Glomerular endothelial cell (primary cell): ENCODE measurements at regions not wholly inside any gene's neighbourhood (a gene's known extent, or its start where the extent isn't known, plus 50 kb on each side); places are given as distances from the start of the nearest gene placed in this dataset.

Source experiments
- DNase-seq: peaks from one replicate; pipeline ENCODE4 v3.0.0-alpha.2; 2011; ENCODE audit warnings: low read depth, low spot score; ENCODE audit errors: extremely low read depth

DNA sequence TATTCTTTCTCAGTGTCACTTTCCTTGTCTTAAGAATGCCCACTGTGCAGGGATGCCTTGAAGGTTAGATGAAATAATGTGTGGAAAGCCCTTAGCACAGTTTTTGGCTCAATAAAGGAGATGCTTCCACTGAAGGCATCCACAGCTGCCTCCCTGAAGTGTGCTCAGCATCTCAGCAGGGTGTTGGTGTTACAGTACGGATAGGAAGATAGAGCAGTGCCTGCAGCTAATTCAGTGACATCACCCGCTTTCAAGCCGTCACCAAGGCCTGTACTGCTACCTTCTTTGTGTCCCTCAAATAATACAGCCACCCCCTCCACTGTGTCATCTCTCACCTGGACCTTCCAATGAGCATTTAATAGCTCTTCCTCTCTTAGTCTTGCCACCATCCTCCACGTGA, 59.0 kb downstream of the NDUFS5 start:
- DNase-seq = no peak

DNA sequence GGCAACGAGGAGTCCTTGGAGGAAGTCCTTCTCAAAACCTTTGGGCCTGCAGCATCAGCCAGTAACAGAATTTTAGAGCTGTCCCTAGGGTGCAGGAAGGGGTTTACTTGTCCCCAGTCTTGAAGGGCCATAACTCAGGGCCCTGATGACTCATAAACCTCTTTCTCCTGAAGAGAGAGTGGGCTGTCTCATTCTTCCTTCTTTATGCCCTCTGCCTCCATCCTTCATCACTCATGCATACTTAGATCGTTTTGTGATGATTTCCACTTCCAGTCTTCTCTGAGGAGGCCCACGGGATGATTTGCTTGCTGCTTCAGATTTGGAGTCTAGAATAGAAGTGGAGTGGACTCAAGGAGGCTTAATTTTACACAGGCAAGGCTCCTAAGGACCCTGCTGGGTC, 60.2 kb downstream of the NDUFS5 start:
- no peak for DNase-seq

DNA sequence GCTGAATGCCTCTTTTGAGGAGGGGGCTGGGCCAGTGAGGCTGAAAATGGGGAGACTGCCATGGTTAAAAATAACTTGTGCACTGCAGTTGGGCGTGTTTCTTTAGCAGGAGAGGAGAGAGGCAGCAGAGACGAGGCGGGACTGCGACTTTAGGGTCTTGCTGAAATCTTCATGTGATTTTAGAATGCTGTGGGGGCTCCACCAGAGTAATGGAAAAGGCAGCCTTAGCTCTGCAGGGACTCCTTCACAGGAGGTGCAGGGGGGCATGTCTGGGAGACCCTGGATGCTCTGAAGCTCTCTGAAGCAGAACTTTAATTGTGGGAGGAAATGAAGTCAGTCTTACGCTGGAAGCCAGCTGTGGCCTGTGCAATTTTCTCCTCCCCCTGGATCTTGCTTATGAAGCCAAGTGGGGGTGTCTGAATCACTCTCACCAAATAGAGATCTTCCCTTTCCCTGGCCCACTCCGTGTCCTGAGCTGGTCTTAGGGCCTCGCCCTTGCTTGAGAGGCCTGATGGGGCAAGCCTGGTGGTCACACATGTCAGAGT, 60.8 kb downstream of the NDUFS5 start:
- DNase-seq = no peak

DNA sequence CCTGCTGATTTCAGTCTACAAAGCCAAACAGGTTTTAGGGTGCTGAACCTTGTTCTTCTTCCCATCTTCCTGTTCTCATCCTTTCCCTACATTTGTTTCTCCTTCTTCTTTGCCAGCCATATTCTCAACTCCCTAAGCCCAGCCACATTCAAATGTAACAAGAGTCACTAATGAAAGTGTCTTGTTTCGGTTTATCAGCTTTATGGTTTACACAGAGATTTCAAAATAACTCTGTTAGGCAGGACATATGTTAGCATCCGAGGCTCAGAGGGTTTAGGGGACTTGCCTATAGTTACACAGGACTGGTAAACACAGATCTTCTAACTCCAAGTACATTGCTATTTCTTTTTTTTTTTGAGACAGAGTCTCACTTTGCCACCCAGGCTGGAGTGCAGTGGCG, 61.3 kb downstream of the NDUFS5 start:
- DNase-seq = no peak

DNA sequence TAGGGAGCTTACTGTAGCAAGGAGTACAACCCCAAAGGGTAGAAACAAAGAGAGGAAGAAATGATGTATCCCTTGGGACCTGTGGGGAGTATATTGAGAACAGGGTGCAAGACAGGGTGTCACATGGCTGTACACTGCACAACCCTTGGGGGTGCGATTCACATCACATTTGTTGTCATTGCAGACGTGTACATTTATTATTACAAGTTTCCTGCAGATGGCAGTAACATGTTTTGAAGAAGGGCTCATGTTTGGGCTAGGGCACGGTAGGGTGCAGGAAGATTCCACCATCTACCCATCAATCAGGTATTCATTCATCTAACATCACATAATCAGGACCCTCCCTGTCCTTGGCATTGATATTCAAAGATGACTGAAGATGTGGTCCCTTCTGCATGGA, 62.5 kb downstream of the NDUFS5 start:
- no peak for DNase-seq

DNA sequence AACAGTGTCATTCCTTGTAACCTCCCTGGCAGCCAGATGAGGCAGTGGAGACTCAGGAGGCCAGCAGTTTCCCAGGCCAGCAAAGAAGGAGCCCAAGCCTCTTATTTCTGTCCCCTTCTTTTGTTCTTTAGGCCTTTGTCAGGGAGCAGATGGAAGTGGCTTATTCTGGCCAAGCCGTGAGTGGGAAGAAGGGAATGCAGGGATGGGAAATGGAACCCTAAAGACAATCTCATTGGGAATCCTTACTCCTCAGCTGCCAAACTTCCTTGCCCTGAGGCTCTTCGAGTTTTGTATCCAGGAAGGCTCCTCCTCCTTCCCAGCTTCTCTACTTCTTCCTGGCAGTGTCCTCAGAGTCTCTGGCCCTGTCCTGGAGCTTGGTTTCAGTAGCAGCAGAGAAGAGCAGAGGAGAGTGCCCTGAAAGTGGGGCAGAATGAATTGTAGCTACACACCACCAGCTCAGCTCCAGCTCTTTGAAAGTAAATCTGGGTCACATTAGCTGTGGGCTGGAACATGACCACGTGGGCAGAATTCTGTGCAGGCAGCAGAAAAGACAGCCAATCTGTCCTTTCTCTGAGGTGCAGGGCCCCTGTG, 63.9 kb downstream of the NDUFS5 start:
- no peak for DNase-seq

DNA sequence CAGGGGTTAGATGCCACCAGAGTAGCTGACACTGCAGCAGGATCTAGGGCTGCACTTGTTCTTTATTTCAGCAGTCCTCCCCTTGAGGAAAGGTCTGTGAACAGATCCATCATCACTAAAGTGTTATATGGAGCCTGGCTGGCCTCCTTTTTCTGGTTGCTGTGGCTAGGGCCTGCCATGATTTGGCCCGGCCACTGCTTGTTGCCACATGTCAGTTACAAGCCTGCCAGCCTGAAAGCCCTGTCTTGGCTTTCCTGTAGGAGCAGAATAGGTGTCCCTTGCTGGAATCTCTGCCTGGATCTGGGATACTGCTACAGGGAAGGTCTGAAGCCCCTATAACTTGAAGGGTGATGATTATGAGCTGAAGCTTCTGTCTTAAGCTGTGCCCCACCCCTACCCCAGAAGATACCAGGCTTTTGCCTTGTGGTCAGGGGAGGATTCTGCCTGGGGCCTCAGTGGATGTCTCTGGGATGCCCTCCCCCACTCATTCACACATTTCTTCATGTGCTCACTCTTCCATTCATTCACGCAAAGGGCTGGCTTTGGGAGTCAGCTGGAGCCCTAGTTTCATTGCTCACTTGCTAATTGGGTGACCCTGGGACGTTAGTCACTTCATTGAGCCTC, 64.7 kb downstream of the NDUFS5 start:
- no peak for DNase-seq

DNA sequence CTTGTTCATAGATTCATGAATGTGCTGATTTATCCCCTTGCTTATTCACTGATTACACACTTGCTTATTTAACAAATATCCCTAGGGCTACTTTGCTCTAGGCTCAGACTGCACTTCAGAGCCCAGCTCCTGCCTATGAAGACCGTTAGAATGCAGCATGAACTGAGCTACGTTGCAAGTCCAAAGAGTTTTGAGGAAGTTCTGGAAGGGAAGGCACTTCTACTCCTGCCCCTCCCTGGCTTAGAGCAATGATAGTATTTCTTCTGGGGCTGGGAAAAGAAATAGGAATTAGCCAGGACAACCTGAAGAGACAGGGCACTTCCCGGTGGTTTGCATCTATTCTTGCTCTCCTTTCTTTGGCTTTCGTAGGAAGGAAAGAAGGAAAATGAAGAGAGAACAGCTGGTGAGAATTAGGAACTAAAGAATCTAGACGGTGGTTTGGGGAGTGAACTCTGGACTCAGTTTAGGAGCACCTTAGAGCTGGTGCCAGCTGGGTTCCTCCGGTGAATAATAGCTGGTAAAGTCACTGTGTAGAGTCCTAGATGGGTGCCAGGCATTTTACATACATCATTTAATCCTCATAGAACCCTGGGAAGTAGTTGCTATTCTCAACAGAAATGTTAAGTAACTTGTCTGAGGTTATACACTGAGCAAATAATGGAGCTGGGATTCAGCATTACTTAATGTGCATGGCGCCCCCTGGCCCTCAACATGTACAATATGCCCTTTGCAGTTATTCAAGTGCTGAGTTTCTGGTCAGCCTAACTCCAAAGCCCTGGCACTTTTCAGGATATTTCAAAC, 65.9 kb downstream of the NDUFS5 start:
- DNase-seq = no peak

DNA sequence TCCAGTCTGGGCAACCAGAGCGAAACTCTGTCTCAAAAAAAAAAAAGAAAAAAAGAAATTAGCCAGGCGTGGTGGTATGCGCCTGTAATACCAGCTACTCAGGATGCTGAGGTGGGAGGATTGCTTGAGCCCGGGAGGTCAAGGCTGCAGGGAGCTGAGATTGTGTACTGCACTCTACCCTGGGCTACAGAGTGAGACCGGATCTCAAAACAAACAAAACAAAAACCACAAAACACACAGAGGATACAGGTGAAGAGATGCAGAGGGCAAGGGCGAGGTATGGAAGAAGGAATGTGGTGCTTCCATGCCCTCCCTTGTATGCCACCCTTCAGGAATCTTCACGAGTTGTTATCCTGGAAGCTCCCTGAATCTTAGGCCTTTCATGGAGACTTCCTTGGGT, 68.5 kb downstream of the NDUFS5 start:
- no peak for DNase-seq

DNA sequence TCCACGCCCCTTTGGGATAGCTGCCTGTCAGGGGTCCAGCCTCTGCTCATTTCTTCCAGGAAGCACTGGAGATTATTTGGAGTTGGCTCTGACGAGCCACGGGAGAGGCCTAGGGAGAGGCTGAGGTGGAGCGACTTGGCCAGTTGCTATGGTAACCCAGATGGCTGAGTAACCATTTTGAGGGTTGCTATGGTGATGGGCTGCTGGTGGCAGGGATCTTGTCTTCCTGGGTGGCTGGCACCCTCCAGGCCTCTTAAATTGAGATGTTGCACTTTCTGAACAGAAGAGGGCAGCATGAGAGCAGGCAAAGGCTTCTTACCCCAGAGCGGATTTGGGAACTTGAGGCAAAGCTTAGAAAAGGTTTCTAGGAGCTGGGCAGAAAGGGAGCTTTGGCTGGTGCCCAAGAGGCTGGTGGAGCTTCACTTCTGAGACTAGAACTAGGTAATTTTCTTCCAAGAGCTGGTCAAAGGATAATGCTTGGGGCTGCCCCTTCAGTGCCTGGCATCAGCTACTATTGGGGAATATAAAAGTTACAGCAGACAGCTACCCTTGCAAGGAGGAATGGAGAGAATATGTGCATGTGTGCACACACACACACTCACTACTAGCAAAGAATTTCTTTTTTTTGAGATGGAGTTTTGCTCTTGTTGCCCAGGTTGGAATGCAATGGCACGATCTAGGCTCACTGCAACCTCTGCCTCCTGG, 72.5 kb downstream of the NDUFS5 start:
- DNase-seq = no peak

DNA sequence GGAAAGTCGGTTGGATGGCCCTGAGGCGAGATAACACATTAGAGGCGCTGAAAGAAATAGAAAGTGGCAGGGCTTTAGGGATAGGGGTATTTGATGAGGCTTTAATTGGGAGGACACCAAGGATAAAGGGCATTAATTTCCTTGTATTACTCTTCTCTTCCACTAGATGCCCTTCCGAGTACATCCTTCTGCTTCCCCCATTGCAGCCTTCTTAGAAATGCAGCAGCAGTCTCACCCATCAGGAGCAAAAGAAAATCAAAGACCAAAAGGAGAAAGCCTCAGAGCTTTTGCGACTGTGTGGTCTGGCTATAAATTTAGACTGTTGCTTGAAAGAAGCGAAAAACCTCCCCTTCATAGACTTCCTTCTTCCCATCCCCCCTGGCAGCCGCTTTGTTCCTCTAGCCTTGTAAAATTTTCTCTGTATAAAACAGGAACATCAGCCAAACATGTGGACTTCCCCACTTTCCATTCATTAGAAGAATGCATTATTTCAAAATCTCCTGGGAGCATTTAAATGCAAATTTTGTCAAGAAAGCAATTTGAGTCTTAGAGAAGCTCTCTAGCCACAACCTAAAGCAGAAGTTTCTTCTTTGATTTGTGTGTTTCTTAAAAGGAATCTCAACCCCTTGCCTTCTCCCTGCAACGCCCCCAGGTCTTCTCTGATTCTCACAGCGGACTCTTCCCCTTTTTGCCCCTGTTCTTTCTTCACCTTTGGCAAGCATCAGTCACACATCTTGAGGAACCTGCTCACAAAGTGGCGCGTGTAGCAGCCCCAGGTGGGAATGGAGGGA, 76.6 kb downstream of the NDUFS5 start:
- DNase-seq = no peak

DNA sequence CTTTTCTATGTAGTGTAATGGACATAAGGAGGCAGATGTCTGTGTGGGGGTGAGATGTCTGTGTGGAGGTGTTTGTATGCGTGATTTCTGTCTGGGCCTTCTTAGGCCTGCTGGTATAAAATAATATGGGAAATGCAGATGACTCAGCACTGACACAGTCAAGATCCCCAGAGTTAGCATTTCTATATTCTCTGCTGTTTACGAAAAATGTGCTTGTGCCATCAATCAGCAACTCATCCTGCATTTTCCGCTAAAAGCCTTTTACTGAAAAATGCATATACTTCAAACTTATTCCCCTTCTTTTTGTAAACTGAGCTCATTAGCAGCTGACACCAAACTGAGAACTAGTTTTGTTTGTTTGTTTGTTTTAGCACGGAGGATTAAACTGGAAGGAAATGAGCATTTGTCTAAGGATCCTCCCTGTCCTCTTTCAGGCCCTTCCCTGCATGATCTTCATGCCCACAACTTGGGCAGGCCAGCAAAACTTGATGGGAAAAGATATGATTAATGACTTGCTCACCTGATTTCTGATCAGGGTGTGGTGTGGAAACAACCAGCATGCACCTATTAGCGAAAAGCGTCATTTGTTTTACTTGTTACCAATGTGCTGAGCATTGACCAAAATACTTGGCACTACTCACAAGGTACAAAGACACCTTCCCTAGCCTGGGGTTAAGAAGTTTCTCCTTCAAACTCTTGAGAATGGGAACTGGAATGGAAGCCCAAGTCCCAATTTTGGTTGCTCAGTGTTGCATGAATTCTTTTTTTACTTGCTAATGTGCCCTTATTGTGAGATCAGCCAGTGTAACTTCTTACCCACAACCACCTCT, 77.4 kb downstream of the NDUFS5 start:
- no peak for DNase-seq

DNA sequence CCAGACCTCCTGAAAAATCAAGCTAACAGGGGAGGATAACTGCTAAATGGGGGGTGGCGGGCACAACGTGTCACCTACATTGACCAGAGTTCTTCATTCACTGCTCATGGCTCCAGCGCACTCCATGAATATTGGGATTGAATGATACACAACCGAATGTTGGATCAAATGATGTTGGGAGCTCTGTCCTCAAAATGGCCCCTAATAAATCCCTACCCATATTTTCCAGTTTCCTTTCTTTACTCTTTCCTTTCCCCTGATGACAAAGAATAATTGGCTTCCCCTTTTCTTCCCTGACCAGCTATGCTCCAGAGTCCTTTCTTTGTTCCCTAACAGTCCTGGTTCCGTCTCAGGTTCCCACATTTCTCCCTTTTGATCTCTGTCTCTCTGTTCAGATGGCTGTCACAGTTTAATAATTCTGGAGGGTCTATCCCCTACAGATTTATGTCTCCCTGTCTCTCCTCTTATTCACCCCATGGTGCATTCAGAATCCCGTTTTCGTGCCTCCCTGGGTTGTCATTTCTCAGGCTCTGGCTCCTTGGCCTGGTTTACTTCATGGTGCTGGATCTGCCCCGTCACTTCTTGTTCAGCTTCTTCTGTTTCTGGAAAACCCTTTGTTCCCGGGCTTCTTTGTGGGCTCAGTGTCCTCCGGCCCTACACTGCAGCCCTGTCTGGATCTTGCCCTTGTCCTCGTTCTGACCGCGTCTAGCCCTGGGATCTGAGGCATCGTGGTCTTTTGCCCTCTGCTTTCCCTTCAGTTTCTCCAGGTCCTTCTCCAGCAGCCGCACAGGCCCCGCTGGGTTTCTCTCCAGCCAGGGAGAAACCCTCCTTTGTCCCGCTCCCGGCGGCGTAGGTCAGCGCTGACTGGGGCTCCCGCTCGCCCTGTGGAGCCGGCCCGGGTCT, 78.3 kb downstream of the NDUFS5 start:
- DNase-seq = no peak

DNA sequence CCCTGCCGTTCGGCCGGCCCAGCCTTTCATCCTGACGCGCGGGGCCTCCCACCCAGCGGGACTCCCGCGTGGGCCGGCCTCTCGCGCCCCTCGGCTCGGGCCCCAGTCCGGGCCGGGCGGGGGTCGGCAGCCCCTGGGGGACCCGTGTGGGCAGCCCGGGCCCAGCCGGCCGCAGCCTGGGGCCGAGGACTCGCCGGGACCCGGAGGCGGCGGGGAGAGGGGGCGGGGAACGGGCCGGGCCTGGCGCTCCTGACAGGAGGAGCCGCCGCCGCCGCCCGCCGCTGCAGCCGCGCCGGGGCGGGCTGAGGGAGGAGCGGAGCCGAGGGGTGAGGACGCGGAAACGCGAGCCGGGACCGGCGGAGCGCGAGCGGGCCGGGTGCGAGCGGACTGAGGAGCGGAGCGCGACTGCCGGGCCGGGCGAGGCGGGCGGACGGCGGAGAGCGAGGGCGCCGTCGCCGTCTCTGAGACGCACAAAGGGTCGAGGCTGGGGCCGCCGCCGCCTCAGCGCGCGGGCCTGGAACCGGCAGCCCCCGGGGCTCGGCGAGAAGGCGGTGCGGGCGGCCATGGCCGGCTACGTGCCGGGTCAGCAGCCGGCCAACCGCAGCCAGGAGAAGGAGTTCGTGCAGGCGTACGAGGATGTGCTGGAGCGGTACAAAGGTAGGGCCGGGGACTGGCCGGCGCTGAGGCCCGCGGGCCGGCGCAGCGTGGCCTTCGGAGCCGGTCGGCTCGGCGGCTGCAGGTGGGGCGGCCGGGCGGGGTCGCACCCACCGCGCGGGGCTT, 79.1 kb downstream of the NDUFS5 start:
- DNase-seq = no peak

DNA sequence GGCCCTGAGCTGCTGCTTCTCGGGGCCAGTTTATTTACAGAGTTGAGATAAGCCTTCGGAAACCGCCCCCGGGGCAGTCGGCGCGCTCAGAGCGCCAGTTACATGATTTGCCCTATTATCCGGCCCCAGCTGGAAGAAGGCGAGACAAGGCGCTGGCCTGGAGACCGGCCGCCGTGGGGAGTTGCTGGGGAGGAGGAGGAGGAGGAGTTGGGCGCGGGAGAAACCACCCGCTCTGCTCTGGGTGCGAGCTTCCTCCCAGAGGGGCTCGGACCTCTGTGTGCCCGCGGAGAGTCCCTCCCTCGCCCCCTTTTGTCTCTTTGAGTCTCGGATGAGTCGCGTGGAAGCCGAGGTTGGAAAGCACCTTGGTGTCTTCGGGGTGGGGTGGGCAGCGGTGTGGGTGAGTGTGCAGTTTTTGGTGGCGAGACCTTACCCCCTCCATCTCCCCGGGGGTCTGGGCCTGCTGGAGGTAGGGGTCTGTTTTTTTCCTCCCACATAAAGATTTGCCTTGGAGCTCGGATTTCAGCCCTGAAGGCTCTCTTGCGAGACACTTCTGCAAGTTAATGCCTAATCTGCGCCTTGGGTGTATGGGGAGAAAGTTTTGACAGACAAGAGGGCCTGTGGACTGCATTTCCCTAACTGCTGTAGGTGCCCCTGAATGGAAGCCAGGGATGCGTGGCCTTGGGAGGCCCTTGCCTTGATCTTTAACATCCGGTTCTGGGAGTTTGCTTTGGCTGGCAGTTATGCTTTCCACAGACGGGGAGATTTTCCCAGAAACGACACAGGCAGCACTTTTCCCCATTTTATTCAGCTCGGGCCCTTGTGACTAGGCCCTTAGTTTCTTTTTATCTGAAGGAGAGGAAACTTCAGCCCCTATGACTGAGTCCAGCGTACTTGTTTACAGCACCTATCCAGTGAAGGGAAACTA, 80.0 kb downstream of the NDUFS5 start:
- DNase-seq = no peak

DNA sequence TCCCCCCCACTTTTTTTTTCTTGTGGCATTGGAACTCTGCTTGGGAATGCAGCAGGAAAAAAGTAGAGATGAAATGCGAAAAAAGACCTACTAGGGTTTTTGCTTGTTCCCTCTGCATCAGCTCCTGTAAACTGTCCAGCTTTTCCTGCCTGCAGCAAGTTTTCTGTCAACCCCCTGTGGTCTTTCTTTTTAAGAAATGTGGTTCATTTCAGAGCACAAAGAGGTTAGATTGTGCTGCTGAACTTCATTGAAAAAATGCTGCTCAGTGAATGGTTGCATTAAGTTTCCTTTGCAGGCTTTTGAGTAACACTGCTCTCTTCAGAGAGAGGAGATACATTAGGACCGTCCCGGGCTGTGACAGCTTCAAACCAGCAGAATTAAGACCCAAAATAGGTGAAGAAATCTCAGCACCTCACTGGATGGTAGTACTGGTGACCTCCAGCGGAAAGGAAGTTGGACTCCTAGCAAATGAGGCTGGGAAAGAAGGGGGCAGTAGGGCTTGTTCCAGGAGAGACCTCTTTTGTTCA, 80.7 kb downstream of the NDUFS5 start:
- no peak for DNase-seq
